HepG2 (cell line): ENCODE measurements at regions not wholly inside any gene's neighbourhood (a gene's known extent, or its start where the extent isn't known, plus 50 kb on each side); places are given as distances from the start of the nearest gene placed in this dataset.
"Not testable (repeated sequence)": the region's sequence is repeated elsewhere in the genome, so short reads cannot be mapped to it uniquely, and the experiment has no call there.

ENCODE experiments used
- HNRNPK ChIP-seq: fragments of 200-400 bp; formaldehyde crosslinking; IDR thresholded peaks from 2 replicates; pipeline ENCODE4 v1.6.1; 2018; ENCODE audit warnings: low read length, low read depth, moderate library complexity, mild to moderate bottlenecking; ENCODE audit not compliant: poor library complexity, severe bottlenecking
- KLF16 ChIP-seq, 2 experiments: sonication (generic) in 1 of 2; formaldehyde crosslinking in 1 of 2; IDR thresholded peaks; 2 replicates each; pipeline versions ENCODE4 v1.6.1 to v1.8.0; 2016 to 2023; ENCODE audit warnings: missing genetic modification reagents in 2 of 2, missing compliant biosample characterization in 1 of 2
- TCF7L2 ChIP-seq: IDR thresholded peaks from 2 replicates; pipeline ENCODE4 v1.6.1; 2011; ENCODE audit warnings: mild to moderate bottlenecking, low read depth, low read length, moderate library complexity
- TF ChIP-seq, protein P1 (sequence below): sonication (generic); formaldehyde crosslinking; IDR thresholded peaks from 2 replicates; pipeline ENCODE4 v1.5.0; 2020; ENCODE audit warnings: mild to moderate bottlenecking, missing genetic modification reagents, moderate library complexity

DNA sequence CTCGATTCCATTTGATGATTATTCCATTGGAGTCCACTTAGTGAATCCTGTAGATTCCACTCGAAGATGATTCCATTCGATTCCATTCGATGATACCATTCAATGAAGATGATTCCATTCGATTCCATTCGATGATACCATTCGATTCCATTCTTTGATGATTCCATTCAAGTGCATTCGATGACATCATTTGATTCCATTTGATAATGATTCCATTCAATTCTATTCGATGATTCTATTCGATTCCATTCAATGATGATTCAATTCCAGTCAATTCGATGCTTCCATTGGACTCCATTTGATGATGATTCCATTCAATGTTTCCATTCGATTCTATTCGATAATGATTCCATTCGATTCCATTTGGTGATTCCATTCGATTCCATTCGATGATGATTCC, 1150.0 kb downstream of the TP53TG3F start:
- TF ChIP-seq HNRNPK; KLF16 (CRISPR knock-in tag; IDR thresholded peaks at IDR 0.05); TCF7L2: not testable (repeated sequence)
- TF ChIP-seq, protein P1, sequence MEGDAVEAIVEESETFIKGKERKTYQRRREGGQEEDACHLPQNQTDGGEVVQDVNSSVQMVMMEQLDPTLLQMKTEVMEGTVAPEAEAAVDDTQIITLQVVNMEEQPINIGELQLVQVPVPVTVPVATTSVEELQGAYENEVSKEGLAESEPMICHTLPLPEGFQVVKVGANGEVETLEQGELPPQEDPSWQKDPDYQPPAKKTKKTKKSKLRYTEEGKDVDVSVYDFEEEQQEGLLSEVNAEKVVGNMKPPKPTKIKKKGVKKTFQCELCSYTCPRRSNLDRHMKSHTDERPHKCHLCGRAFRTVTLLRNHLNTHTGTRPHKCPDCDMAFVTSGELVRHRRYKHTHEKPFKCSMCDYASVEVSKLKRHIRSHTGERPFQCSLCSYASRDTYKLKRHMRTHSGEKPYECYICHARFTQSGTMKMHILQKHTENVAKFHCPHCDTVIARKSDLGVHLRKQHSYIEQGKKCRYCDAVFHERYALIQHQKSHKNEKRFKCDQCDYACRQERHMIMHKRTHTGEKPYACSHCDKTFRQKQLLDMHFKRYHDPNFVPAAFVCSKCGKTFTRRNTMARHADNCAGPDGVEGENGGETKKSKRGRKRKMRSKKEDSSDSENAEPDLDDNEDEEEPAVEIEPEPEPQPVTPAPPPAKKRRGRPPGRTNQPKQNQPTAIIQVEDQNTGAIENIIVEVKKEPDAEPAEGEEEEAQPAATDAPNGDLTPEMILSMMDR (CRISPR knock-in tag), result not testable (repeated sequence)
